ENCODE measurements at regions not wholly inside any gene's neighbourhood (a gene's known extent, or its start where the extent isn't known, plus 50 kb on each side); places are given as distances from the start of the nearest gene placed in this dataset.
"Not testable (repeated sequence)": the region's sequence is repeated elsewhere in the genome, so short reads cannot be mapped to it uniquely, and the experiment has no call there.

- in situ Hi-C loops (cut with HindIII; ENCODE audit: low pct_ligation_motif_present, low sequenced_read_pairs): no loop called here
- TF ChIP-seq CTCF (IDR thresholded peaks at IDR 0.05; ENCODE audit: low read depth, low read length, missing control alignments): no peak
Observed at GRCh38 chr11:87812571-87813365, 362.5 kb downstream of the RAB38 start.

GRCh38 chr11:87810486-87810885, 364.8 kb downstream of the RAB38 start:
- no peak overlapping the region for H3K4me3 ChIP-seq (ENCODE audit: low read depth, low read length)
- no peak for TF ChIP-seq CTCF (IDR thresholded peaks at IDR 0.05; ENCODE audit: low read depth, low read length, missing control alignments)
- DNase-seq: no peak
- no peaks in the 10 kb centered on the region for H3K36me3 ChIP-seq (replicated peaks)
- in situ Hi-C loops (cut with HindIII; ENCODE audit: low pct_ligation_motif_present, low sequenced_read_pairs): no loop called here
- no peak overlapping the region for H3K27ac ChIP-seq
- no peaks in the 10 kb centered on the region for H3K27me3 ChIP-seq (replicated peaks)

More at GRCh38 chr11:87812571-87813365, 362.5 kb downstream of the RAB38 start:
- H3K27me3 ChIP-seq (replicated peaks): no peaks in the 10 kb centered on the region
- no peak overlapping the region for H3K27ac ChIP-seq
- no peak for DNase-seq
- no peaks in the 10 kb centered on the region for H3K36me3 ChIP-seq (replicated peaks)
- no peak overlapping the region for H3K4me3 ChIP-seq (ENCODE audit: low read depth, low read length)

GRCh38 chr11:87809256-87809655, 366.0 kb downstream of the RAB38 start:
- H3K27me3 ChIP-seq (replicated peaks): no peaks in the 10 kb centered on the region
- no peak for TF ChIP-seq CTCF (IDR thresholded peaks at IDR 0.05; ENCODE audit: low read depth, low read length, missing control alignments)
- H3K36me3 ChIP-seq (replicated peaks): no peaks in the 10 kb centered on the region
- H3K27ac ChIP-seq: no peak overlapping the region
- no peak overlapping the region for H3K4me3 ChIP-seq (ENCODE audit: low read depth, low read length)
- in situ Hi-C loops (cut with HindIII; ENCODE audit: low pct_ligation_motif_present, low sequenced_read_pairs): no loop called here
- no peak for DNase-seq

GRCh38 chr11:87804176-87804575, 371.1 kb downstream of the RAB38 start:
- in situ Hi-C loops (cut with HindIII; ENCODE audit: low pct_ligation_motif_present, low sequenced_read_pairs): no loop called here
- Histone ChIP-seq H3K4me3 (ENCODE audit: low read depth, low read length) (no peak overlapping the region), H3K36me3 (replicated peaks) (no peaks in the 10 kb centered on the region), H3K27me3 (replicated peaks) (no peaks in the 10 kb centered on the region), H3K27ac (no peak overlapping the region)
- no peak for DNase-seq
- TF ChIP-seq CTCF (IDR thresholded peaks at IDR 0.05; ENCODE audit: low read depth, low read length, missing control alignments): no peak

- H3K27me3 ChIP-seq (replicated peaks): no peaks in the 10 kb centered on the region
- in situ Hi-C loops (cut with HindIII; ENCODE audit: low pct_ligation_motif_present, low sequenced_read_pairs): no loop called here
- TF ChIP-seq CTCF (IDR thresholded peaks at IDR 0.05; ENCODE audit: low read depth, low read length, missing control alignments): no peak
- no peak for DNase-seq
- H3K36me3 ChIP-seq (replicated peaks): no peaks in the 10 kb centered on the region
- H3K4me3 ChIP-seq (ENCODE audit: low read depth, low read length): no peak overlapping the region
- H3K27ac ChIP-seq: no peak overlapping the region
Observed at GRCh38 chr11:87803748-87804147, 371.5 kb downstream of the RAB38 start.

- H3K36me3 ChIP-seq (replicated peaks); H3K27ac ChIP-seq; DNase-seq; H3K4me3 ChIP-seq (ENCODE audit: low read depth, low read length); in situ Hi-C loops (cut with HindIII; ENCODE audit: low pct_ligation_motif_present, low sequenced_read_pairs); H3K27me3 ChIP-seq (replicated peaks): not testable (repeated sequence)
Observed at GRCh38 chr11:87784862-87785261, 390.4 kb downstream of the RAB38 start.
